GM12878 (cell line): ENCODE measurements at regions not wholly inside any gene's neighbourhood (a gene's known extent, or its start where the extent isn't known, plus 50 kb on each side); places are given as distances from the start of the nearest gene placed in this dataset.

Source experiments
- ATAC-seq: fragments of 200-7000 bp; cut with Tn5 transposase; 3 replicates; pipeline ENCODE4 v1.9.1; 2020; ENCODE audit warnings: mild to moderate bottlenecking, moderate library complexity
- BruUV-seq: library from RNA; stranded (reverse); fragments of 400-500 nt; replicated peaks from 2 replicates; lab custom pipeline; 2021; lab: Mats Ljungman, UMichigan
- CTCF ChIA-PET: fragments of 300-600 bp; sonication (Branson Sonifier 250); formaldehyde crosslinking; extraction: SDS; loops from one replicate; lab custom pipeline; 2021; ENCODE audit warnings: inconsistent platforms; lab: Yijun Ruan, JAX
- POLR2A ChIA-PET: fragments of 350-600 bp; formaldehyde crosslinking; extraction: SDS; loops from one replicate; lab custom pipeline; 2021; ENCODE audit warnings: inconsistent platforms; lab: Charles Lee
- RAD21 ChIA-PET: fragments of 300-600 bp; sonication (Branson Sonifier 250); formaldehyde crosslinking; loops from one replicate; lab custom pipeline; 2023; ENCODE audit warnings: antibody characterized with exemption; ENCODE audit not compliant: unreplicated experiment; lab: Charles Lee
- SMC1A ChIA-PET: fragments of 300-600 bp; sonication (Branson Sonifier 250); formaldehyde crosslinking; loops from one replicate; lab custom pipeline; 2023; ENCODE audit not compliant: unreplicated experiment, uncharacterized antibody; lab: Charles Lee
- DNase-seq: peaks from one replicate; pipeline ENCODE4 v3.0.0-alpha.2; 2011; ENCODE audit warnings: low read depth, low spot score
- FAIRE-seq: peaks from 3 replicates; lab custom pipeline; 2011; peaks lifted over from hg19 to GRCh38; lab: Jason Lieb, UNC
- H2AFZ ChIP-seq: 2 replicates; pipeline ENCODE4 v1.6.0; 2011; ENCODE audit warnings: low read depth, low read length, control low read depth; ENCODE audit not compliant: control insufficient read depth
- H3K27ac ChIP-seq: 2 replicates; pipeline ENCODE4 v1.5.1; 2011; ENCODE audit warnings: control low read depth; ENCODE audit not compliant: control insufficient read depth, insufficient read depth
- H3K27me3 ChIP-seq, 2 experiments: replicated peaks in 1 of 2; 2 replicates each; pipeline versions ENCODE4 v1.6.0 to v1.6.1; 2011; ENCODE audit warnings: low read length in 1 of 2; ENCODE audit not compliant: control insufficient read depth in 2 of 2, insufficient read depth in 2 of 2
- H3K36me3 ChIP-seq, 2 experiments: 2 replicates each; pipeline ENCODE4 v1.5.1; 2011; ENCODE audit warnings: low read length in 1 of 2; ENCODE audit not compliant: control insufficient read depth in 2 of 2, insufficient read depth in 2 of 2
- H3K4me1 ChIP-seq: 2 replicates; pipeline ENCODE4 v1.6.1; 2011; ENCODE audit warnings: mild to moderate bottlenecking, low read length, moderate library complexity, mixed read lengths; ENCODE audit not compliant: control insufficient read depth, insufficient read depth
- H3K4me2 ChIP-seq: 2 replicates; pipeline ENCODE4 v1.6.0; 2011; ENCODE audit warnings: control low read depth; ENCODE audit not compliant: control insufficient read depth, insufficient read depth
- H3K4me3 ChIP-seq: fragments of 200-600 bp; sonication (generic); 2 replicates; pipeline ENCODE4 v1.5.1; 2016
- H3K79me2 ChIP-seq: 2 replicates; pipeline ENCODE4 v1.6.0; 2011; ENCODE audit warnings: low read length; ENCODE audit not compliant: control insufficient read depth, insufficient read depth
- H3K9ac ChIP-seq: 2 replicates; pipeline ENCODE4 v1.8.0; 2011; ENCODE audit warnings: low read length, control low read depth, mixed read lengths; ENCODE audit not compliant: control insufficient read depth, insufficient read depth
- H3K9me3 ChIP-seq: replicated peaks from 3 replicates; pipeline ENCODE4 v1.5.1; 2011; ENCODE audit warnings: mild to moderate bottlenecking, low read length; ENCODE audit not compliant: control insufficient read depth, insufficient read depth
- H4K20me1 ChIP-seq: 2 replicates; pipeline ENCODE4 v1.6.0; 2011; ENCODE audit not compliant: control insufficient read depth, insufficient read depth
- BACH1 ChIP-seq: fragments of 450-650 bp; IDR thresholded peaks from 2 replicates; pipeline ENCODE4 v1.6.1; 2017; ENCODE audit warnings: mild to moderate bottlenecking, borderline replicate concordance
- BCL11A ChIP-seq: IDR thresholded peaks from 2 replicates; pipeline ENCODE4 v1.6.1; 2011; ENCODE audit warnings: low read depth, low read length
- CBFB ChIP-seq: IDR thresholded peaks from 2 replicates; pipeline ENCODE4 v1.6.1; 2016; ENCODE audit warnings: antibody characterized with exemption, low read depth
- CHD2 ChIP-seq: IDR thresholded peaks from 2 replicates; pipeline ENCODE4 v1.6.1; 2011; ENCODE audit warnings: low read depth, low read length, improper control_type of control experiment, borderline replicate concordance
- NFYA ChIP-seq: IDR thresholded peaks from 2 replicates; pipeline ENCODE4 v1.6.1; 2011; ENCODE audit warnings: low read depth, mild to moderate bottlenecking, low read length, improper control_type of control experiment, borderline replicate concordance
- TAF1 ChIP-seq: IDR thresholded peaks from 2 replicates; pipeline ENCODE4 v1.6.1; 2011; ENCODE audit warnings: mild to moderate bottlenecking, low read depth, low read length, borderline replicate concordance
- WGBS: methylation state at CpG from one replicate; pipeline ENCODE4 v1.1.6; 2016; ENCODE audit warnings: low lambda C conversion rate; ENCODE audit not compliant: insufficient replicate concordance, insufficient coverage; ENCODE audit errors: missing lambda C conversion rate; 5-methylcytosine and 5-hydroxymethylcytosine counted together
- in situ Hi-C: fragments of 300-500 bp; cut with MboI; formaldehyde crosslinking; loops from 9 replicates; pipeline ENCODE4 v1.14.3; 2018; ENCODE audit warnings: mixed read lengths
- intact Hi-C: fragments of 100-400 bp; cut with micrococcal nuclease; formaldehyde crosslinking; loops from one replicate; pipeline ENCODE4 v1.14.2; 2022; ENCODE audit not compliant: unreplicated experiment
- TF ChIP-seq, protein P1 (sequence below): fragments of 450-650 bp; IDR thresholded peaks from 2 replicates; pipeline ENCODE4 v1.6.1; 2018; ENCODE audit warnings: borderline replicate concordance, mild to moderate bottlenecking; ENCODE audit not compliant: partially characterized antibody
- TF ChIP-seq, protein P2 (sequence below): IDR thresholded peaks from 2 replicates; pipeline ENCODE4 v1.6.1; 2011; ENCODE audit warnings: mild to moderate bottlenecking, low read depth, low read length, moderate library complexity; ENCODE audit not compliant: insufficient replicate concordance
- TF ChIP-seq, protein P3 (sequence below): fragments of 150-350 bp; IDR thresholded peaks from 2 replicates; pipeline ENCODE4 v1.6.1; 2016; ENCODE audit warnings: low read depth, low read length
- TF ChIP-seq, protein P4 (sequence below): fragments of 450-650 bp; IDR thresholded peaks from 2 replicates; pipeline ENCODE4 v1.6.1; 2014; ENCODE audit warnings: mild to moderate bottlenecking
- TF ChIP-seq, protein P5 (sequence below): fragments of 450-650 bp; IDR thresholded peaks from 2 replicates; pipeline ENCODE4 v1.6.1; 2017; ENCODE audit warnings: low read depth, mild to moderate bottlenecking, moderate library complexity

DNA sequence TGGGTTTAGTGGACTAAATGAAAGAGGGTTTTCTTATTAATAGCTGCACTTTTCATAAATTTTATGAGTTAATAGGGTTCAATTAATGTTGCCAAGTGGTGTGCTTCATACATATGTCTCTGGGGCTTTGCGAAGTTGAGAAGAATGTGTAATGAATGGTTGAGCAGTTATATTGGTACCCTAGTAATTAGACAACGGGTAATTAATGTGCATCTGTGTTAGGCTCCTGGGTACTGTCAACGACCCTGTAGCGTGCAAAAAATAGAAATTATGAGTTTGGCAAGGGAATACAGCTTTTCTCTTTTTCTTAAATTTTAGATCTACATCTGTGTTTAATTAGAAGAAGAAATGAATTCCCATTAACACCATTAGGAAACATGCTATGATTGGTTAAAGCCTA, 1027.7 kb downstream of the ARAP2 start:
- DNase-seq (no peak), FAIRE-seq (no peak), ATAC-seq (no peak)
- Histone ChIP-seq H3K9ac (no peak overlapping the region), H3K79me2 (no peaks in the 10 kb centered on the region), H3K4me2 (no peak overlapping the region), H3K9me3 (no peaks in the 10 kb centered on the region), H3K27me3 (no peaks in the 10 kb centered on the region), H3K4me1 (no peaks in the 10 kb centered on the region), H3K4me3 (no peak overlapping the region), H2AFZ (no peak overlapping the region), H3K36me3 (no peaks in the 10 kb centered on the region), H4K20me1 (no peaks in the 10 kb centered on the region), H3K27ac (no peak overlapping the region)
- intact Hi-C loops, result no loop called here
- TF ChIP-seq, protein P1, sequence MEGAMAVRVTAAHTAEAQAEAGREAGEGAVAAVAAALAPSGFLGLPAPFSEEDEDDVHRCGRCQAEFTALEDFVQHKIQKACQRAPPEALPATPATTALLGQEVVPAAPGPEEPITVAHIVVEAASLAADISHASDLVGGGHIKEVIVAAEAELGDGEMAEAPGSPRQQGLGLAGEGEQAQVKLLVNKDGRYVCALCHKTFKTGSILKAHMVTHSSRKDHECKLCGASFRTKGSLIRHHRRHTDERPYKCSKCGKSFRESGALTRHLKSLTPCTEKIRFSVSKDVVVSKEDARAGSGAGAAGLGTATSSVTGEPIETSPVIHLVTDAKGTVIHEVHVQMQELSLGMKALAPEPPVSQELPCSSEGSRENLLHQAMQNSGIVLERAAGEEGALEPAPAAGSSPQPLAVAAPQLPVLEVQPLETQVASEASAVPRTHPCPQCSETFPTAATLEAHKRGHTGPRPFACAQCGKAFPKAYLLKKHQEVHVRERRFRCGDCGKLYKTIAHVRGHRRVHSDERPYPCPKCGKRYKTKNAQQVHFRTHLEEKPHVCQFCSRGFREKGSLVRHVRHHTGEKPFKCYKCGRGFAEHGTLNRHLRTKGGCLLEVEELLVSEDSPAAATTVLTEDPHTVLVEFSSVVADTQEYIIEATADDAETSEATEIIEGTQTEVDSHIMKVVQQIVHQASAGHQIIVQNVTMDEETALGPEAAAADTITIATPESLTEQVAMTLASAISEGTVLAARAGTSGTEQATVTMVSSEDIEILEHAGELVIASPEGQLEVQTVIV, result no peak
- TF ChIP-seq, protein P2, sequence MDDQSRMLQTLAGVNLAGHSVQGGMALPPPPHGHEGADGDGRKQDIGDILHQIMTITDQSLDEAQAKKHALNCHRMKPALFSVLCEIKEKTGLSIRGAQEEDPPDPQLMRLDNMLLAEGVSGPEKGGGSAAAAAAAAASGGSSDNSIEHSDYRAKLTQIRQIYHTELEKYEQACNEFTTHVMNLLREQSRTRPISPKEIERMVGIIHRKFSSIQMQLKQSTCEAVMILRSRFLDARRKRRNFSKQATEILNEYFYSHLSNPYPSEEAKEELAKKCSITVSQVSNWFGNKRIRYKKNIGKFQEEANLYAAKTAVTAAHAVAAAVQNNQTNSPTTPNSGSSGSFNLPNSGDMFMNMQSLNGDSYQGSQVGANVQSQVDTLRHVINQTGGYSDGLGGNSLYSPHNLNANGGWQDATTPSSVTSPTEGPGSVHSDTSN, result no peak
- TF ChIP-seq CHD2 (no peak), NFYA (no peak), BCL11A (no peak), TAF1 (no peak), BACH1 (no peak), CBFB (no peak)
- TF ChIP-seq, protein P3, sequence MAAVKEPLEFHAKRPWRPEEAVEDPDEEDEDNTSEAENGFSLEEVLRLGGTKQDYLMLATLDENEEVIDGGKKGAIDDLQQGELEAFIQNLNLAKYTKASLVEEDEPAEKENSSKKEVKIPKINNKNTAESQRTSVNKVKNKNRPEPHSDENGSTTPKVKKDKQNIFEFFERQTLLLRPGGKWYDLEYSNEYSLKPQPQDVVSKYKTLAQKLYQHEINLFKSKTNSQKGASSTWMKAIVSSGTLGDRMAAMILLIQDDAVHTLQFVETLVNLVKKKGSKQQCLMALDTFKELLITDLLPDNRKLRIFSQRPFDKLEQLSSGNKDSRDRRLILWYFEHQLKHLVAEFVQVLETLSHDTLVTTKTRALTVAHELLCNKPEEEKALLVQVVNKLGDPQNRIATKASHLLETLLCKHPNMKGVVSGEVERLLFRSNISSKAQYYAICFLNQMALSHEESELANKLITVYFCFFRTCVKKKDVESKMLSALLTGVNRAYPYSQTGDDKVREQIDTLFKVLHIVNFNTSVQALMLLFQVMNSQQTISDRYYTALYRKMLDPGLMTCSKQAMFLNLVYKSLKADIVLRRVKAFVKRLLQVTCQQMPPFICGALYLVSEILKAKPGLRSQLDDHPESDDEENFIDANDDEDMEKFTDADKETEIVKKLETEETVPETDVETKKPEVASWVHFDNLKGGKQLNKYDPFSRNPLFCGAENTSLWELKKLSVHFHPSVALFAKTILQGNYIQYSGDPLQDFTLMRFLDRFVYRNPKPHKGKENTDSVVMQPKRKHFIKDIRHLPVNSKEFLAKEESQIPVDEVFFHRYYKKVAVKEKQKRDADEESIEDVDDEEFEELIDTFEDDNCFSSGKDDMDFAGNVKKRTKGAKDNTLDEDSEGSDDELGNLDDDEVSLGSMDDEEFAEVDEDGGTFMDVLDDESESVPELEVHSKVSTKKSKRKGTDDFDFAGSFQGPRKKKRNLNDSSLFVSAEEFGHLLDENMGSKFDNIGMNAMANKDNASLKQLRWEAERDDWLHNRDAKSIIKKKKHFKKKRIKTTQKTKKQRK, result no peak
- TF ChIP-seq, protein P4, sequence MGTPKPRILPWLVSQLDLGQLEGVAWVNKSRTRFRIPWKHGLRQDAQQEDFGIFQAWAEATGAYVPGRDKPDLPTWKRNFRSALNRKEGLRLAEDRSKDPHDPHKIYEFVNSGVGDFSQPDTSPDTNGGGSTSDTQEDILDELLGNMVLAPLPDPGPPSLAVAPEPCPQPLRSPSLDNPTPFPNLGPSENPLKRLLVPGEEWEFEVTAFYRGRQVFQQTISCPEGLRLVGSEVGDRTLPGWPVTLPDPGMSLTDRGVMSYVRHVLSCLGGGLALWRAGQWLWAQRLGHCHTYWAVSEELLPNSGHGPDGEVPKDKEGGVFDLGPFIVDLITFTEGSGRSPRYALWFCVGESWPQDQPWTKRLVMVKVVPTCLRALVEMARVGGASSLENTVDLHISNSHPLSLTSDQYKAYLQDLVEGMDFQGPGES, result no peak
- TF ChIP-seq, protein P5, sequence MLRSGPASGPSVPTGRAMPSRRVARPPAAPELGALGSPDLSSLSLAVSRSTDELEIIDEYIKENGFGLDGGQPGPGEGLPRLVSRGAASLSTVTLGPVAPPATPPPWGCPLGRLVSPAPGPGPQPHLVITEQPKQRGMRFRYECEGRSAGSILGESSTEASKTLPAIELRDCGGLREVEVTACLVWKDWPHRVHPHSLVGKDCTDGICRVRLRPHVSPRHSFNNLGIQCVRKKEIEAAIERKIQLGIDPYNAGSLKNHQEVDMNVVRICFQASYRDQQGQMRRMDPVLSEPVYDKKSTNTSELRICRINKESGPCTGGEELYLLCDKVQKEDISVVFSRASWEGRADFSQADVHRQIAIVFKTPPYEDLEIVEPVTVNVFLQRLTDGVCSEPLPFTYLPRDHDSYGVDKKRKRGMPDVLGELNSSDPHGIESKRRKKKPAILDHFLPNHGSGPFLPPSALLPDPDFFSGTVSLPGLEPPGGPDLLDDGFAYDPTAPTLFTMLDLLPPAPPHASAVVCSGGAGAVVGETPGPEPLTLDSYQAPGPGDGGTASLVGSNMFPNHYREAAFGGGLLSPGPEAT, result no peak
- RAD21 ChIA-PET, result no interaction called here
- POLR2A ChIA-PET, result no interaction called here
- SMC1A ChIA-PET, result no interaction called here
- CTCF ChIA-PET, result no interaction called here
- no TSS peak for BruUV-seq
- in situ Hi-C loops, result no loop called here
- 34% methylated on average over 4 of the region's 4 CpGs for WGBS
